Stimulated activated CD4-positive, alpha-beta T cell treated with anti-CD3 and anti-CD28 coated beads, Interleukin-15, amount 100 ng/mL, for 24 hours (primary cell): ENCODE measurements at regions not wholly inside any gene's neighbourhood (a gene's known extent, or its start where the extent isn't known, plus 50 kb on each side); places are given as distances from the start of the nearest gene placed in this dataset.
"Not testable (repeated sequence)": the region's sequence is repeated elsewhere in the genome, so short reads cannot be mapped to it uniquely, and the experiment has no call there.

ENCODE experiments used
- DNase-seq: peaks from one replicate; pipeline ENCODE4 v3.0.0-alpha.2; 2020

DNA sequence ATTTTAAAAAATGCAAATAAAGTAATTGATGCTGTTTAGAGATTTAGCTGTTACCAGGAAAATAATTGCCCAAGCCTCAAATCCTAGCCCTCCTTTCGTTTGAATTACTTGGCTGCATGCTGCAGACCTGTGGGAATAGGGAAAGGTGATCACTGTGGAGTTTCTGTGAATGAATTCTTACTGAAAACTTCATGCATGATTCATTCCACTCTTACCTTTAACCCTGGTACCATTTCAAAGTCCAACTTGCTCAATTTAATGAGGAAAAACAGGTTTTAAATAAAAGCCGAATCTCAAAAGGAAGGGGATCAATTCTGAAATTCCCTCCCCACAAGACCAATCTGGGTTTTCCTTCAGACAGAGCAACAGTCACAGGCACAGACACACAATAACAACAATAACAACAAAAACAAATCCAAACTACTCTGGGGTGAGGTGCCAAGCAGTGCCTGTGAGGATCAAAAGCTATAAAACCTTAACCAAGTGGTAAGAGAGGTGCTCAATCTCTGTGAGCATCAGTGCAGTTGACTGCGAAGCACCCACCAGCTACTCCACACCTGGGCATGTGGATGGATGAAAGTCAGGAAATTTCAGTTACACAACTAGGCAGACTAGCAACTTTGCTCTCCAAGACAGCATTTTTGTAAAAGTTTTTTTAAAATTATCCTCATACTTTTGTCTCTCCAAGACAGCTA lies 200.8 kb downstream of the CNTN3 start:
- no peak for DNase-seq

DNA sequence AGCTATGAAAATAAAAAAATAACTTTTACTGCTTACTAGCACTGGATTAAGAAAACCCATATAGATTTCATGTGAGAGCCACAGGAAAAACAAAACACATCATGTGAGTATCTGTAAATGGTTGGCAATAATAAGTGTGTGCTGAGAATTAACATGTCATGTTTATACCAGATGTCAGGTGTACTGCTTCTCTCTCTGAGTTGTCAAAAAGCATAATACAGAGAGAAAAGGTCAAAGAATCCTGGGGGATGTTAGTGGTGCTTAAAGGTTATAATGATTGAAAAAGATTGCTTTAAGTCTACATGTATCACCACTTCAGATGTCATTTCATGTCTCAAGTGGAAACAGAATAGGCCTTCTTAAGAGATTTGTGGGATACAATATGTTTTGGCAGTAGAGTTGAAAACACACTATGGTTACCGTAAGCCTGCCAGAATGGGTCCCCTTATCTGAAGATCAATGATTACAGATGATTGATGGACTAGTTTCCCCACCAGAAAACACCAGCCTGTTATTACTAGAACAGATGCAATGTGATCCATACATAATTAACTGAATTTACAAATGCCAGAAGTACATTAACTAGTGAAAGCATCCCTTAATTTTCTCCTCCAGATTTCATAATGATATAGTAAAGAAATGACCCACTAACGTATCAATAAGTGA lies 204.1 kb downstream of the CNTN3 start:
- no peak for DNase-seq

DNA sequence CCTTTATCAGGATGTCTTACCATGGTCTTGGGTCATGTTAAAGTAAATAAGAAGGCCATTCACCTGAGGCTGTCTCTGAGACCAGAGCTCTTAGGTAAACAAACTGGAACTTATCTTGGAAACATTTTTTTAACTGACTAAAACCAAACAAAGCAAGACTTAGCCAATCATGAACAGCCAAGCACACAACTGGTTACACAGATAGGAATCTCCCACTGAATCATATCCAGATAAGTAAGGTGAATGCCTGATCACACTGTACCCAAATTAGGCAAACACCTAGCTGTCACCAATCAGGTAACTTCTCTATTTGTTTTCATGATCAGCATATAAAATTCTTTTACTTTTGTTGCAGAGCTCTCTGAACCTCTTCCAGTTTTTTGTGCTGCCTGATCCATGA lies 205.4 kb downstream of the CNTN3 start:
- DNase-seq: no peak

DNA sequence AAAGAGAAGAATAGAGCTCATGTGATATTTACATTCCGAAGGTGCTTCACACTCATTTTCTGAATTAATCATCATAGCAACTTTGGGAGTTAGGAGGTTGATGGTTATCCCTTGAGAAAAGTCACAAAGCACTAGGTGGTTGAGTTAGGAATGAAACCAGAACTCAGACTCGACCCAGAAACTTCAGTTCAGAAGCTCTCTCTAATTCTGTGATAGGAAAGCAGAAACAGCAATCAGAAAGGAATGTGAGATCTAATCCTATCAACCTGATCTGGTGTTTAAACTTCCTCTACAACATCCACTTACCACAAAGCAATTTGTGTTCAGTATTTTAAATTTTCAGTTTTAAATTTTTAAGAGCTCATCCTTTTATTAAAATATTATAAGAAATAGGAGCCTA lies 211.2 kb downstream of the CNTN3 start:
- no peak for DNase-seq

DNA sequence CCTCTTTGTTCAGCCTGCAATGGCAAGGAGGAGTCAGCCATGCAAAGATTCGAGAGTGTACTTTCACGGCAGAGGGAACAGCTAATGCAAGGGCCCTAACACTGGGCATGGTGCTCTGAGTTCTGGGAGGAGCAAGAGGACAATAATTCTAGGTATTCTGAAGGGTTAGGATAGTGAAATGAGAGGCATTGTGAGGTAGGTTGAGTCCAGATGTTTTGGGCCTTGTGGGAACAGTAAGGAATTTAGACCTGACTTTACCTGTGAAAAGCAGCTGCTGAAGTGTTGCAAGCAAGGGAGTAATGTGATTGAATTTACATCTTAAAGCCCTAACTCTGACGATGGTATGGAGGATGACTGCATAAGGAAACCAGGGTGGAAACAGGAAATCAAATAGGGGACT lies 211.6 kb downstream of the CNTN3 start:
- no peak for DNase-seq

DNA sequence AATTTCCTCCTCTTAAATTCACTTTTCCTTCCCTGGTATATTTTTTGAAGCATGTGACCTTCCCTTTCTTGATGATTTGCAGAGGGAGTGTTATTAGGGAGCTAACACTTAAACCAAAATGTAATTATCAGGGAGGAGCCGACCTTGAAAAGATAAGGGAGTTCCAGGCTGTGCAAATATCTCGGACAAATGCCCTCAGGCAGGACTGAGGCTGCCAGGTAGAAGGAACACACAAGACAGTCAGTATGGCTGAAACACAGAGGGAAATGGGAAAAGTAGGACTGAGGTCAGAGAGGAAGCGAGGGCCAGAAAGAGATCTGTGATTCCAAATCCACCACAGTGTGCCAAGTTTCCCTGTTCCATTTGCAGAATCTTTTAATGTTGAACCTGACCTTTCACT lies 221.0 kb downstream of the CNTN3 start:
- no peak for DNase-seq

DNA sequence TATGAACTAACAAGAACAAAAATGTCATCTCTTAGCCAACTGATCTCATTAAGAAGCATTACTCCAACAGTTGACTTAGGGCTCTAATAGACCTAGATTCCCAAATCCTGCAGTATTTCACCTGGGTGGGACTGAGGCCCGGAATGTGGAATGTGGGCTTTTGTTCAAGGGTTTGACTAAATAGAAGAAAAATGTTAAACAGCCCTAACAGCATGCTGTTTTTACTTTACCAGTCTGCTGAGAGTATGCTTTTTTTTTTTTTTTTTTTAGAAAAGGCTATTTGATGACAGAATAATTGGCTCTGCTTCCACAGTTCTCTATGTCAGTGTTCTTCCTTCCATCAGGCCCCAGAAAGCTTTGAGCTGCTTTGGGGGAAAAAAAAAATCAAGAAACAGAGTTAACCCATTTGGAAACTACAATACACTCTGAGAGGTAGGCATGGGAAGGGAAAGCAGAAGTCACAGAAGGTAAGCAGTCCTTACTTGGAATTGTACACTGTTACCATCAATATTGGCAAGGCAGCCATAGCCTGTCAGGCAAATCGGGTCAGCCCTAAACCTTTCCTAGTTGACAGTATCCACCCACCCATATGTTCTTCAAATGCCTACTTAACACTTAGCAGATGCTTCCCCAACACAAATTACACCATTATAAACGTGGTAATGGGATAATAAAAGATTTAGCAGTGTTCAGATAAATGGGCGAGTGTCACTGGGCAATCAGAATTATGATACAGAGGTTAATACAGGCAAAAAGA lies 224.2 kb downstream of the CNTN3 start:
- no peak for DNase-seq

DNA sequence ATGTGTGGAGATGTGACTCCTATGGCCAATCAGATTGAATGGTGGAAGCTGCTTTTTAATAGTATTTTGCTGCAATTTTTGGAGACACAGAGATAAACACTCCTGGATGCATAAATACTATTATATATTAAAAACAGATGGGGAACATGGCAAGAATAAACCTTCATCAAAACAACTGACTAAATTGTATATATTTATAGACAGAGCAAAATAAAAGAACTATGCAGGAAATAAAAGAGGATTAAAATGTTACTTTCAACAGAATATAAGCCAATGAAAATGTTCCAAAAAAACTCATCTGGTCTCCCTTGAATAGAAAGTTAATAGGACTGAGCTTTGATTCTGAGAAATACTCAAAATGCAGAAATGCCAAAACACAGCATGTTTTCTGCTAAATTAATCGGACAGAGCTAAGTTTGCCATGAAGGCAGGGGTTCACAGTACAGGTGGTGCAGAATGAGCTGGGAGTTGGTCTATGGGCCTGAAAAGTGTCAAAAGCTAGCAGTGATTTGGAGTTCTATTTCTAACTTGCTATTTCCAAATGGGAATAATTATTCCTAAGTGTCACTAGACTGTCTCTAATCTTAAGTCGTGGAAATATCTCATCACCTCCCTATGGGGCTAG lies 227.2 kb downstream of the CNTN3 start:
- DNase-seq: no peak

DNA sequence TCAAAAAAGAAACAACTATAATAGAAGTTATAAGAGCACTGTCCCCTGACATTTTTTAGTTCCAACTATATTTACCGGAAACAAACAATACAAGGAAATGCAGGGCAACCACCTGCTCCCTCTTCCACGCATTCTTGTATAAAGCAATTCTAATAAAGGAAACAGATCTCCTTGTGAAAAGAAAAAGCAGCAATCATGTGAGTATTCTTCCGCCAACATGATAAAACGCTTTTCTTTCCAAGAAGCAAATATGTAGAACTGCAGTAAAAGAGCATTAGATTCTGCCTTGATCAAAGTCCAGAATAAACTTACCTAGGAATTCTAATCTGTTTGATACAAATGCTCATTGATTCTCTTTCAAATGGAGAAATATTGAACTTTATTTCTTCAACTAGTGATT lies 230.3 kb downstream of the CNTN3 start:
- no peak for DNase-seq

DNA sequence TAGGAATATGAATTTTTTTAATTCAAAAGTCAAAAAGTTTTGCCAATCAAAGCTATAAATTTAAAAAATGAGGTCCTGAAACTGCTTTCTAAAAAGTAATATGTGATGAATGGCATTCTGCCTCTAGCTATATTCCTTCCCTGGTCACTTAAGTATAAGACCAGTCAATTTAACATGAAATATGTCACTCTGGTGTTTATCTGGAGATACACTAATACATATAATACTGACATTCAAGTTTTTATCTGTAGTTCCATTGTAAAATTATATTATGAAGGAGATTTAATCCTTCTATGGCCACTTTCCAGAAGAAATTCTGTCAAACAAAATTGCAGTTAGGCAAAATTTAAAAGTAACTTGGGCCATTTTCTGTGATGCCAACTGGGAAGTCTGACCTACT lies 236.8 kb downstream of the CNTN3 start:
- DNase-seq: no peak

DNA sequence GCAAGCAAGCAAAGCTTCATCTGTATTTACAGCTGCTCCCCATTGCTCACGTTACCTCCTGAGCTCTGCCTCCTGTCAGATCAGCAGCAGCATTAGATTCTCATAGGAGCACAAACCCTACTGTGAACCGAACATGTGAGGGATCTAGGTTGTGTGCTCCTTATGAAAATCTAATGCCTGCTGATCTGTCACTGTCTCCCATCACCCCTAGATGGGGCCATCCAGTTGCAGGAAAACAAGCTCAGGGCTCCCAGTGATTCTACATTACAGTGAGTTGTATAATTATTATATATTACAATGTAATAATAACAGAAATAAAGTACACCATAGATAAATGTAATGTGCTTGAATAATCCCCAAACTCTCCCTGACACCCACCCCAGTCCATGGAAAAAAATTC lies 238.1 kb downstream of the CNTN3 start:
- not testable (repeated sequence) for DNase-seq

DNA sequence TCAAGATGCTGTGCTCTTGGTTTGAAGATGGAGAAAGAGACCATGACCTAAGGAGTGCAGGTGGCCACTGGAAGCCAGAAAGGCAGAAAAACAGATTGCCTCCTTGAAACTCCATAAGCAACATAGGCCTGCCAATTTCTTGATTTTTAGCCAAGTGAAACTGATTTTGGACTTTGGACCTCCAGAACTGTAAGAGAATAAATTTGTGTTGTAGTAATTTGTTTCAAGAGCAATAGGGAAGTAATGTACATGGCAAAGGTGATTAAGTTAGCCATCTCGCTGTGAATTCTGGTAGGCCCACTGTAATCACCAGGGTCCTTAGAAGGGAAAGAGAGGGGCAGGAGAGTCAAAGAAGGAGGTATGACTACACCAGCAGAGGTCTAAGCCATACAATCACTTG lies 238.8 kb downstream of the CNTN3 start:
- no peak for DNase-seq

DNA sequence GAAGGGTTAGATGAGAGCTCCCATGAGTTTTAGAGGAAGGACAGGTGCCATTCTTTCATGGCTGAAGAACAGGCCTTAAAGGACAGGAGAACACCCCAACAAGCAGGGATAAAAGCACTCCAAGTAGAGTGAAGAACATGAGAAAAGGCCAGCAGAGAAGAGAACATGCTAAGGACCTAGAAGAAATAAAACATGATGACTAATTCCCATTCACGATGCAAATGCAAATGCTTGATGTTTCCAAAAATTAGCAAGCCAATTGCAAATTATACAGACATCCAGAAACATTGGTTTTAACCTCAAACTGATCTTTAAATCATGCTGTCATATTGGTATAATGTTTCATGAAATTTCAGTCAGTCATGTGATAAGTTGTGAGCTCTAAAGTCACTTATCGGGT lies 241.7 kb downstream of the CNTN3 start:
- no peak for DNase-seq

DNA sequence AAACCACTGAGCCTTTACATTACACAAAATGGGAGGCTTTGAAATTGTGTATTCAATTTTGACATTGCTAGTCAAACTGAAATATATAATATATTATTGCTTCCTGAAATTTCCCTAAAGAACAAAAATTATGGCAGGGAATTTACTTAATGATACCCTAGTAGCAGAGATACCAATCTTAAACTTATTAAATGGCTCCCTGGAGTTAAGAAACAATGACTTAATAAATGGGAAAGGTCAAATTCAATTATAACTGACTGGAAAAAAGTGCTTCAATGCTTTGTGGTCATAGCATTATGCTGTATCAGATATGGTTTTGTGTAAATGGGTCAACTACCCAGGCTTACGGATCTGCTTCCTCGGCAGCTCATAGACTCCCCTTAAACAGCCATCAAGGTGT lies 244.1 kb downstream of the CNTN3 start:
- DNase-seq: no peak

DNA sequence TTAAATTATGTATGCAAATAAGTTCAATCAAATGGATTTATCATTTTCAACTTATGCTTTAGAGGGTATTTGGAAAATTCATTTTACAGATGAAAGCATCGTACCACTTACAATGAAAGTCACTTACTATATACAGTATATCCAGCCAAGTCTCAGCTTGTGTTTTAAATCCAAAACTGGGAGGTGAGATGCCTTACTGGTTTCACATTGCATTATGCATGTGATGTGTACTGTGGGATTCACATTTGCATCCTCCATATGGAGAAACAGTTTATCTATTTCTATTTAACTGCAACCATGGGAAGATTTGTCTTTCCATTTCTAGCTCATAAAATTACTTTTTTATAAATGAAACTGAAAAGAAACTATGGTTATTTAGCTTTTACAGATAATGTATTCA lies 248.1 kb downstream of the CNTN3 start:
- no peak for DNase-seq

DNA sequence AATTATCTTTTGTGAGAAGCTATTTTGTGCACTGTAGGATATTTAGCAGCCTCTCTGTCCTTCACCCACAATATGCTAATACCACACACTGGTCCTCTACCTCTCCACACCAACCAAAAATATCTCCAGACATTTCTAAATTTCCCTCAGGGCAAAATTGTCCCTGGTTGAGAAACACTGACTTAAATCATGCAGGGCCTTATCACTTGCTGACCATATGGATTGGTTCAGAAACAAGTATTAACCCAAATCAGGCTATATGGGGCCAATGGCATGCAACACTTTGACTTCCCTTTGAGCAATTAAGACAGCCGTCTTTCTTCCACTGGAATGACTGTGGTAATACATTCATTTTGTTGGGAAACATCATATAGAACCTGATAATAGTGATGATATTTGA lies 251.1 kb downstream of the CNTN3 start:
- no peak for DNase-seq

DNA sequence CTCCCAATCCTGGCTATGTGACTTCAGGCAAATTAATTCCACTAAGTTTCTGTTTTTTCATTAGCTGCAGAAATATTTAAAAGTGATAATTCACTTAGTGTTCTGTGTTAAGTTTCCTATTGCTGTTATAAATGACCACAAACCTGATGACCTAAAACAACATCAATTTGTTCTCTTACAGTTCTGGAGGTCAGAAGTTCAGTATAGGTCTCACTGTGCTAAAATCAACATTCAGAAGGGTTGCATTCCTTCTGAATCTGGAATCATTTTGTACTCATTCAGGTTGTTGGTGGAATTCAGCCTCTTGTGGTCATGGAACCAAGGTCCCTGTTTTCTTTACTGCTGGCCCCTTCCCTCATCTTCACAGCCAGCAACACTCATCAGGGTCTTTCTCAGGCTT lies 254.1 kb downstream of the CNTN3 start:
- no peak for DNase-seq

DNA sequence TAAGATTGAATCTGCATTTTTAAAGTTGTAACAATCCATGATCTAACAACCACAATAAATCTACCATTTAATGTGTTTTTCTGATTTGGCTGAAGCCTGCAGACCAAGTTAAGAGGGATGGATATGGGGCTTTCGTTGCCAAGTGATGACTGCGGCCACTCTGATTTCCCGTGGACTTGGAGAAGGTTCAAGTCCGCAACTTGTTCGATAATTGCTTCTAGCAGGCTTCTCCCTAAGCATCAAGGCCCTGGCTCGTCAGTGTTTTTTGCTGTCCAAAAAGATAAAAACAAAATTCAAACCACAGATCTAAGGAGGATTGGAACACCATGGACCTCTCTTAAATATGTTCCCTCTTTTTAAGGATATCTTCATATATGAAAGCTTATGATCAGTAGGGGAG lies 256.6 kb downstream of the CNTN3 start:
- DNase-seq: no peak

DNA sequence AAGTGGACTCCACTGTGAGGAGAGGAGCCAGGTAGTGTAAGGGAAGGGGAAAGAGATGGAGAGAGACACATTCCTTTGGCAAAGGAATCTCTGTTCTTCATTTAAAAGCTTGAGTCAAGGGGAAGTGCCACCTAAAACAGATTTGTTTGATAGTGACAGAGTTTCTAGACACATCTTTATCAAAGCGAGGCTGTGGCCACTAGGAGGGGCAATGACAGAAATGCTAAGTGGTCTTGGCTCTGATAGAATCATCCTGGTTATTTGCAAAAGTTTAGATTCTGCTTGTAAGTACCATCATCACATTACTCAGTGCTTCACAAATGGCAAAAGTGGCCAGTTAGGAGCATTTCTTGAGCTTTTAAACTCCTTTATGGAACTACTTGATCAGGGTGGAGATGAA lies 261.4 kb downstream of the CNTN3 start:
- DNase-seq: no peak

DNA sequence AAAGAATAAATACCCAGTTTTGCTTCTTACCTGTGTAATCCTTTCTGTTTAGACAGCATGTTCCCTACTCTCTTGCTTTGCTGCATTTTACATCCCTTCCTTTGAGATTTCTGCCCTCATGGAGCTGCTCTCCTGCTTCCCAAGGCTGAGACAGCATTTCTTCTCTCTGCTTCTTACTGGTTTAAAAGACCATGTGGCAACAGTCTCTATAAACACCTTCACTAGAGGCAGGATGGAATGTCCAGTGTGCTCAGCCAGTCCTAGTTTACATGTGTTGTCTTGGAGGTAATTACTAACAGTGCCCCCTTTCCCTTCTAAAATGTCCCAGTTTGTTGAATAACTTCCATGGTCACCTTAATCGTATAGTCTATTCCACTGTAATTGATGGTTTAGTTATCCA lies 262.3 kb downstream of the CNTN3 start:
- no peak for DNase-seq

DNA sequence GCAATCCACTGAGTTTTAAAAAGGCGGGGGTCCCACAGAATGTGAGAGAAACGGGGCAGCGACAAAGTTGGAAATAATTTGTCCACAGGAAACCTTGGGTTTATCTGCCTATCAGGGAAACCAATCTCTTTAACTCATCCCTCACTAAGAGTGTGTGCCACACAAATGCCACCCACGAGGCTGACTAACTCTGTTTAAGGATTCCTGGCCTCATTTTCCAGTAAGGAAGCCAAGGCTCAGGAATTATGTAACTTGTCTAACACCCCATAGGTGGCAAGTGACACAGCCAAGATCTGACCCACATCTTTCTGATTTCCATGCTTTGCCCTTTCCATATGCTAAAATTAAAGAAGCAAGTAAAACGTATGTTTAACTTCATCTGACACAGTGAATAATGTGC lies 263.2 kb downstream of the CNTN3 start:
- no peak for DNase-seq

DNA sequence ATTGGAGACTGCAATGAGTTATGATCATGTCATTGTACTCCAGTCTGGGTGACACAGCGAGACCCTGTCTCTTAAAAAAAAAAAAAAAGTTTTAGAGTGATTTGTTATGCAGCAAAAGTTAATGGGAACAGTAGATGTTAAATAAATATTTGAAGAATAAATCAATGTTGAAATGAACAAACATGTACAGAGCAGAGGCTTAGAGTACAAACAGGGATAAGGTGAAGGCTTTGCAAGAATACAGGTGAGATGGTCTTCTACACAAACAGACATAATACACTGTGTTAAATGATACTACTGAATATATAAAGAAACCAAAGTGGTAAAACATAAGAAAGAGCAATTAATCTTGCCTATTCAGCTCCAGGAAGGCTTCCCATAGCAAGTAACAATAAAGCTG lies 265.4 kb downstream of the CNTN3 start:
- DNase-seq: no peak

DNA sequence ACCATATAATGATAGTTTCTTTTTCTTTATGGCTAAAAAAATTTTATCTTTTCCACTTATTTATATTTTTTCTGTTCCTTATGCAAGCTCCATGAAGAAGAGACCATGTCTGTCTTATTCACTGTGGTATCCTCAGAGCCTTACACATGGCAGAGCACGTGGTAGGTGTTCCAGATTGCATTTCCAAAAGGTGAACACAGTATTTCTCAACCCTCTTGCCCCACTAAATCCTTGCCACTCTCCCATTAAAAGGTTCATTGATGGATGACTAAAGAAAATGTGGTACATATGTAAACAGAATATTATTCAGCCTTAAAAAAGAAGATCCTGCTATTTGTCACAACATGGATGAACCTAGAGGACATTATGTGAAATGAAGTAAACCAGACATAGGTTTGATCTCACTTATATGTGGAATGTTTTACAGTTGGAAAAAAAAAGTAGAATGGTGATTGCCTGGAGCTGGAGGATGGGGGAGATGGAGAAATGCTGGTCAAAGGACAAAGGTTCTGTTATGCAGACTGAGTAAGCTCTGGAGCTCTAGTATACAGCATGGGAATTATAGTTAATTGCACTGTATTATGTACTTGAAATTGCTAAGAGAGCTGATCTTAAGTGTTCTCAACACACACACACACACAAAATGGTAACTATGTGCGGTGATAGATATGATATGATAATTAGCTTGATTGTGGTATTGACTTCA lies 266.7 kb downstream of the CNTN3 start:
- DNase-seq: no peak
